HG03457 (cell line): ENCODE measurements at regions not wholly inside any gene's neighbourhood (a gene's known extent, or its start where the extent isn't known, plus 50 kb on each side); places are given as distances from the start of the nearest gene placed in this dataset.

Experiments used
- ATAC-seq: cut with Tn5 transposase; IDR thresholded peaks from one replicate; pipeline ENCODE4 v1.9.1; 2021; ENCODE audit warnings: moderate number of reproducible peaks; ENCODE audit not compliant: unreplicated experiment

- no peak for ATAC-seq
These were observed 603.7 kb upstream of the CFAP20DC start for GRCh38 chr3:59653405-59654122.

GRCh38 chr3:59644479-59645402, 594.9 kb upstream of the CFAP20DC start:
- no peak for ATAC-seq

- no peak for ATAC-seq
These were observed 591.5 kb upstream of the CFAP20DC start for GRCh38 chr3:59641169-59641899.

- no peak for ATAC-seq
These were observed 583.1 kb upstream of the CFAP20DC start for GRCh38 chr3:59632760-59633573.

GRCh38 chr3:59631482-59631881, 581.7 kb upstream of the CFAP20DC start:
- no peak for ATAC-seq

GRCh38 chr3:59621037-59621436, 571.2 kb upstream of the CFAP20DC start:
- ATAC-seq: no peak

- no peak for ATAC-seq
These were observed 570.5 kb upstream of the CFAP20DC start for GRCh38 chr3:59620325-59620724.

GRCh38 chr3:59612444-59612715, 562.6 kb upstream of the CFAP20DC start:
- no peak for ATAC-seq

GRCh38 chr3:59611649-59612443, 562.0 kb upstream of the CFAP20DC start:
- ATAC-seq: no peak

- ATAC-seq: no peak
These were observed 560.0 kb upstream of the CFAP20DC start for GRCh38 chr3:59609657-59610348.

GRCh38 chr3:59608356-59608755, 558.5 kb upstream of the CFAP20DC start:
- no peak for ATAC-seq

- no peak for ATAC-seq
These were observed 557.8 kb upstream of the CFAP20DC start for GRCh38 chr3:59607656-59608055.

- ATAC-seq: no peak
These were observed 556.9 kb upstream of the CFAP20DC start for GRCh38 chr3:59606638-59607266.

- ATAC-seq: no peak
These were observed 556.2 kb upstream of the CFAP20DC start for GRCh38 chr3:59605944-59606534.

GRCh38 chr3:59605318-59605717, 555.5 kb upstream of the CFAP20DC start:
- no peak for ATAC-seq

GRCh38 chr3:59601486-59601885, 551.7 kb upstream of the CFAP20DC start:
- no peak for ATAC-seq

- ATAC-seq: no peak
These were observed 550.8 kb upstream of the CFAP20DC start for GRCh38 chr3:59600631-59601030.

- ATAC-seq: no peak
These were observed 546.9 kb upstream of the CFAP20DC start for GRCh38 chr3:59596741-59597140.

- no peak for ATAC-seq
These were observed 546.0 kb upstream of the CFAP20DC start for GRCh38 chr3:59595830-59596229.
